HUES6 (cell line): ENCODE measurements at regions not wholly inside any gene's neighbourhood (a gene's known extent, or its start where the extent isn't known, plus 50 kb on each side); places are given as distances from the start of the nearest gene placed in this dataset.
"Not testable (repeated sequence)": the region's sequence is repeated elsewhere in the genome, so short reads cannot be mapped to it uniquely, and the experiment has no call there.

Source experiments
- H3K27ac ChIP-seq: 2 replicates; pipeline ENCODE4 v1.7.0; 2013; ENCODE audit warnings: low read depth, mild to moderate bottlenecking, low read length, inconsistent platforms
- H3K27me3 ChIP-seq: 2 replicates; pipeline ENCODE4 v1.6.1; 2013; ENCODE audit warnings: low read length; ENCODE audit not compliant: control insufficient read depth, insufficient read depth
- H3K36me3 ChIP-seq: 2 replicates; pipeline ENCODE4 v1.6.1; 2013; ENCODE audit warnings: low read length; ENCODE audit not compliant: control insufficient read depth, insufficient read depth
- H3K4me1 ChIP-seq: 2 replicates; pipeline ENCODE4 v1.6.1; 2013; ENCODE audit warnings: low read length; ENCODE audit not compliant: control insufficient read depth, insufficient read depth
- H3K4me3 ChIP-seq: 2 replicates; pipeline ENCODE4 v1.5.1; 2013; ENCODE audit warnings: low read depth, low read length
- H3K9ac ChIP-seq: one replicate; pipeline ENCODE4 v1.6.1; 2013; ENCODE audit warnings: mild to moderate bottlenecking, low read length
- H3K9me3 ChIP-seq: 2 replicates; pipeline ENCODE4 v1.6.1; 2013; ENCODE audit warnings: low read depth, low read length; ENCODE audit not compliant: control insufficient read depth, insufficient read depth

DNA sequence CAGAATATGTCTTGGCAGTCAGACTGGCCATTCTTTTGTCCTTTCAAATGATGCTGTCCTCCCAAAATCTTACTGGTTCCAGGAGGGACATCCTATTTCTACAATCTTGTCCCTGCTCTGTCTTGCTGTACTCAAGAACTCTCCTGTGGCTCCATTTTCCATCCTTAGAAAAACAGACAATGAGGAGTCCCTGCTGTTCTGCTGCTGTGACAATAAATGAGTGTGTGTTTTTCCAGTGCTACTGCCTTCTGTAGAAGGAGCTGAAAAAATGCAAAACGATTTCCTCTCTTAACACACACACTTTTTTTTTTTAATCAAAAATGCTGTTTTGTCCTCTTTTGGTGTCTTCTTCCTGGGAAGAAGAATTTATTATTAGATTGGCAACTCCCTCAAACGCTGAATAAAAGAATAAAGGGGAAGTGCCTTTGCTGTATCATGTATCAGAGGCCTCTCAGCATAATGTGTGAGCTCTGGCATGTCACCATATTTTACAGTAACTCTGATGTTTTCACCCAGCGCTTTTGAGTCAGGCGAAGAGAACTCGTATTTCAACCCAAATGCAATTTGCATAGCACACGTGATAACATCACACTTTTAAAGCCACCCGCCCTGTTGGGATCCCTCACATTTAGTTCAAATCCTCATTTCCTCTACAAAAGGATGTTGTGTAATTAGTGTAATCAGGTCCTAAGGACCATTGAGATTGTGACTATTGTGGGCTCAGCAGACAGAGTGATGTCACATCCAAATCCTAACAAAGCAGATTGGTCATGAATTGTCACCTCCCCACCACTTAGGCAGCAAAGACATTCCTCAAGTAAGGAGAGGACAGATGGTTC, 496.0 kb upstream of the LARGE1 start:
- Histone ChIP-seq H3K9ac (no peak overlapping the region), H3K27ac (no peak overlapping the region), H3K27me3 (no peaks in the 10 kb centered on the region), H3K4me3 (no peak overlapping the region), H3K36me3 (no peaks in the 10 kb centered on the region), H3K9me3 (peaks cover 3% of the 10 kb centered on the region; the same call in 1 of the 2 replicates), H3K4me1 (peaks cover 5% of the 10 kb centered on the region; the same call in 1 of the 2 replicates)

DNA sequence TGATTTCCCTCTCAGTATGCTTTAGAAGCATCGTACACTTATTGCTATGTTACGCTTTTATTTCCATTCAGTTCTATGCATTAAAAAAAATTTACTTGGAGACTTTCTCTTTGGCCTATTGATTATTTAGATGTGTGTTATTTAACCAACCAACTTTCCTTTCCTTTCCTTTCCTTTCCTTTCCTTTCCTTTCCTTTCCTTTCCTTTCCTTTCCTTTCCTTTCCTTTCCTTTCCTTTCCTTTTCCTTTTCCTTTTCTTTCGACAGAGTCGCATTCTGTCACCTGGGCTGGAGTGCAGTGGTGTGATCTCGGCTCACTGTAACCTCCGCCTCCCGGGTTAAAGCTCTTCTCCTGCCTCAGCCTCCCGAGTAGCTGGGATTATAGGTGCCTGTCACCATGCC, 502.7 kb upstream of the LARGE1 start:
- H3K4me1 ChIP-seq, H3K9ac ChIP-seq, H3K4me3 ChIP-seq, H3K9me3 ChIP-seq, H3K27me3 ChIP-seq, H3K36me3 ChIP-seq, H3K27ac ChIP-seq: not testable (repeated sequence)

DNA sequence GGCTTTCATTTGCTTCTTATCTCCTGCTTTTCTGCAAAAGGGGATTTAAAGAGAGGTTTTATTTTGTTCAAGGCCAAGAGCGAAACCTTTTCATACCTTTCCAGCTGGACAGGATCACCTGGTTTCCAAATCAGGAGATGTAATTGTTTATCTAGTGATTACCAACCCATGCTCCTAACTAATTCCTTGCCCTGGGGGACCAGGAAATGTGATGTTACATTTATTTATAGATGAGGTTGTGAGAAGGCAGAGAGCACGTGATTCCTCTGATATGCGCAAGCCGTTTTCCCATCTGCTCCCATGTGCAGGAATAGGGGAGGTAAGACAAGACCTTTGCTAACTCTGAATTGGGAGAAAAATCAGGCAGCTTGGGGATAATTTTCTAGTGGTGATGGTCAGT, 507.2 kb upstream of the LARGE1 start:
- Histone ChIP-seq H3K27ac (no peak overlapping the region), H3K9ac (no peak overlapping the region), H3K4me1 (no peaks in the 10 kb centered on the region), H3K9me3 (no peaks in the 10 kb centered on the region), H3K27me3 (no peaks in the 10 kb centered on the region), H3K4me3 (no peak overlapping the region), H3K36me3 (no peaks in the 10 kb centered on the region)

DNA sequence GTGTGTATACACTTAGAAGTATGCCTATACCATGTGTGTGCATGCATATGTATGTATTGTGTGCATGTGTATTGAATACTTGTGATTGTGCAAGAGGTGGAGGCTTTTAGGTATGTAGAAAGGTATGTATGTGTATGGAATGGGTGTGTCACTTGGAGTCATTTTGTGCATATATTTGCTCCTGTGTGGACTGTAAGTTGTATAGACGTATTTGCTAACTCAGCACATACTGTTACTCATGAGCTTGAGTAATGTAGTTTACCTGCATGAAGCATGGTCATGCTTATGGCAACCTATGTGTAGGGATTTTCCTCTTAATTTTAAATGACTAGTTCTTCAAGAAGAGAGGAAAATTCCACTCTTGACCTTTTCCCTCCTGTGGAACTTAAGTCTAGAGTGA, 507.6 kb upstream of the LARGE1 start:
- H3K36me3 ChIP-seq = no peaks in the 10 kb centered on the region
- H3K4me3 ChIP-seq = no peak overlapping the region
- no peaks in the 10 kb centered on the region for H3K27me3 ChIP-seq
- no peak overlapping the region for H3K9ac ChIP-seq
- H3K9me3 ChIP-seq = no peaks in the 10 kb centered on the region
- no peak overlapping the region for H3K27ac ChIP-seq
- no peaks in the 10 kb centered on the region for H3K4me1 ChIP-seq

DNA sequence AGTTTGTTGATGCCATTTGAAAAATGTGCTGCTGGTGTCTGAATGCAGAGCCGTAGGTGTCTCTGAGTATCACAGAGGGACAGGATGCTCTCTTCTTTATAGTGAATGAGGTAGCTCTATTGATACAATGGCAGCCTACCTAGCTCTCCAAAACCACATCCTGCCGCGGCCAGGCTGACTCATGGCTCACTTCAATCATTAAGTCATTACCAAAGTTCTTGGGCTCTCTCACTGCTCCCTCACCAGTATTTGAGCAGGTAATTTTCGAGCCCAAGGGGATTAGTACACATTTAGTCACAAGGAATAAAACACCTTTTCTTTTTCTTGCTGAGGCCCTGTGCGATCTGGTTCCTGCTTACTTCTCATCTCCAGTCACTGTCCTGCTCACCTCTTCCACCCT, 509.0 kb upstream of the LARGE1 start:
- no peak overlapping the region for H3K27ac ChIP-seq

DNA sequence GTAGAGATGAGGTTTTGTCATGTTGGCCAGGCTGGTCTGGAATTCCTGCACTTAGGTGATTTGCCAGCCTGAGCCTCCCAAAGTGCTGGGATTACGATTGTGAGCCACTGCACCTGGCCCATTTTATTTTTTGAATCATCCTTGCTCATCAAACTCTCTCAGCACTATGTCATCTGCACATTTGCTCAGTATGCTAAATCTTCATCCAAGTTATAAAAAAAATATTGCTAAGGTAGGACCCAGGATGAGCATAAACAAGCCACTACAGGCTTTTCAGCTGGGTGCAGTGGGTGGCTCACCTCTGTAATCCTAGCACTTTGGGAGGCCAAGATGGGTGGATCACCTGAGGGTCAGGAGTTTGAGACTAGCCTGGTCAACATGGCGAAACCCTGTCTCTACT, 510.1 kb upstream of the LARGE1 start:
- no peaks in the 10 kb centered on the region for H3K9me3 ChIP-seq
- H3K4me1 ChIP-seq = no peaks in the 10 kb centered on the region
- no peak overlapping the region for H3K9ac ChIP-seq
- no peak overlapping the region for H3K27ac ChIP-seq
- no peaks in the 10 kb centered on the region for H3K36me3 ChIP-seq
- H3K4me3 ChIP-seq = no peak overlapping the region
- H3K27me3 ChIP-seq = peaks cover 3% of the 10 kb centered on the region; the same call in 1 of the 2 replicates

More for the DNA sequence above, 509.0 kb upstream of the LARGE1 start:
- Histone ChIP-seq H3K36me3 (no peaks in the 10 kb centered on the region), H3K9ac (no peak overlapping the region), H3K27me3 (peaks cover 3% of the 10 kb centered on the region; the same call in 1 of the 2 replicates), H3K4me1 (no peaks in the 10 kb centered on the region), H3K4me3 (no peak overlapping the region), H3K9me3 (no peaks in the 10 kb centered on the region)

DNA sequence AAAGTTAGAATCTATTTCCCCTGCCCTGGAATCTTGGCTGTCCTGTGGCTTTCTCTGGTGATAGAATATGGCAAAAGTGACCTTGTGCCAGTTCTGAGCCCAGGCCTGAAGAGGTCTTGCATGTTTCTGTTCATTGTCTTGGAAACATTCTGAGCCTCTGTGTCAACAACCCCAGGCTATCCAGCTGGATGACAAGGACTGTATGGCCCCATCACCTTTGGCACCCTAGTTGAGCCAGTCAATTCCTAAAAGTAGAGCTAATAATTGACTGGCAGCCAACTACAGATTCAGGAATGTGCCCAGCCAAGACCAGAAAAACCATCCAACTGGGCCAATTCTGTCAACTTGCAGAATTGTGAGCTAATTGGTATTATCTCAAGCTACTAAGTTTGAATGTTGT, 514.1 kb upstream of the LARGE1 start:
- Histone ChIP-seq H3K4me1 (no peaks in the 10 kb centered on the region), H3K27ac (no peak overlapping the region), H3K9me3 (no peaks in the 10 kb centered on the region), H3K36me3 (no peaks in the 10 kb centered on the region), H3K9ac (no peak overlapping the region), H3K4me3 (no peak overlapping the region), H3K27me3 (peaks cover 3% of the 10 kb centered on the region; the same call in 1 of the 2 replicates)

DNA sequence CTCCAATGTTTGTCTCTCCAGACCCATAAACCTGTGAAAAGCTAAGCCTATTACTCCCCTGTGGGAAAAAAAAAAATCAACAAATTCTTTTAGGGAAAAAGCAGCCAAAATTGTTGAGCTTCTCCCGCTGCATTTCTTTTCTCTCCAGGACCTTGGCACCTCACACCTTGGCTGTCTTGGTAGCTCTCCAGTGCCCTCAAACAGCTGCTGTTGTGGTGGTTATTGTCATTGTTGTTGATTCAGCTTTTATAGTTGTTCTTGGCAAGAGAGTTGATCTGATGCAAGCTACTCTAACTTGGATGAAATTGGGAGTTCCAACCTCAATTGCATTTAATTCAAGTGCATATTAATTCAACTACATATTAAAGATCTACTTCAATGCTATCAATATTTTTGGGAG, 516.9 kb upstream of the LARGE1 start:
- Histone ChIP-seq H3K27ac (no peak overlapping the region), H3K4me1 (no peaks in the 10 kb centered on the region), H3K9me3 (no peaks in the 10 kb centered on the region), H3K9ac (no peak overlapping the region), H3K27me3 (peaks cover 3% of the 10 kb centered on the region; the same call in 1 of the 2 replicates), H3K4me3 (no peak overlapping the region), H3K36me3 (no peaks in the 10 kb centered on the region)

DNA sequence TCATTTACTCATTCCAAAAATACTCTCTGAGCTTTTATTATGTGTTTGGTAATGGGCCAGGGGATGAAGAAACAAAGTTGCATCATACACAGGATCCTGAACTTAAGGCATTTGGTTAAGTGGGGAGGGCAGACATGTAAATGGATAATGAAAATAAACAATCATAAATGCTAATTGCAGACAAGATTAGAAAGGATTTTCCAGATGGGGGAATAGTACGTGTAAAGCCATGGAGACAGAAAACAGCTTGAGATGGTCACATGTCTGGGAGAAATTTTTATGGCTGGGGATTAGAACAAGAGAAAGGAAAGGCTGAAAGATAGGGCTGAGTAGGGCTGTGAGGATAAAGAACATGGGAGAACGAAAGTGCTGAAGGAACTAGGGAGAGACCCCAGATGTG, 534.3 kb upstream of the LARGE1 start:
- Histone ChIP-seq H3K4me1 (no peaks in the 10 kb centered on the region), H3K27ac (no peak overlapping the region), H3K9me3 (no peaks in the 10 kb centered on the region; the same call in 1 of the 2 replicates), H3K9ac (no peak overlapping the region), H3K36me3 (no peaks in the 10 kb centered on the region), H3K27me3 (no peaks in the 10 kb centered on the region), H3K4me3 (no peak overlapping the region)

DNA sequence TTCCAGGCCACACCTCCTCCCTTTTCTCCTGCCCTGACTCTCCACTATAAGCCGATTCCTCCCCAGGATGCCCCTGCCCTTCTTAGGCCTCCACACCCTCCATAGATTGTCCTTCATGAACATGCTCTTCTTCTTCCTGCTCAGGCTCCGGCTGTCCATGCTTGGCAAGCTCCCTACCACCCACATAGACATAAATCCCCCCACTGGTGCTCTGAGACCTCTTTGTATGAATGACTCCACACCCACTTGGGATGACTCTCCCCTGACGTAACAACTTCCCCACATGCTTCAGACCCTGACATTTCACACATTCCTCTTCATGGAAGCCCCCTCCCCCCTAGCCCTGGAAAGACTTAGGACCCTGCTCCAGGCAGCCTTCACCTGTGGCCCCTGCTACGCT, 542.5 kb upstream of the LARGE1 start:
- Histone ChIP-seq H3K27ac (no peak overlapping the region), H3K4me1 (no peaks in the 10 kb centered on the region), H3K9me3 (no peaks in the 10 kb centered on the region), H3K36me3 (no peaks in the 10 kb centered on the region), H3K27me3 (no peaks in the 10 kb centered on the region), H3K9ac (no peak overlapping the region), H3K4me3 (no peak overlapping the region)

DNA sequence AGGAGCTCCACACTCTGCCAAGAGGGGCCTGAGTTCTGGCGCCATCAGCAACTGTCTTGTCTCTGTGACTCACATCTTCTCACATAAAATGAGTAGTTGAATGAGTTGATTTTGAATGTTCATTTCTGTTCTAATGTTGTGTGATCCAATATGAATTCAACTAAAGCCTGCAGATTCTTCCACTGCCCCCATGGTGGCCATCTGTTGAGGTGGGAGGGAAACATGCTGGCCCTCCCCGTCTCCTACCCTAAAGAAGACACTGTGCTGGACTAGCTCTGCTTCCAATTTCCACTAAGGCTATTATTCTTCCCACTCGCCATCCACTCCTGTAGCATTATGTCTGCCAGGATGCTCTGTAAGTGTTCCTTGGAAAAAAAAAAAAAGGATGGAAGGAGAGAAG, 555.6 kb upstream of the LARGE1 start:
- Histone ChIP-seq H3K36me3 (no peaks in the 10 kb centered on the region), H3K27me3 (no peaks in the 10 kb centered on the region), H3K9ac (no peak overlapping the region), H3K9me3 (peaks cover 3% of the 10 kb centered on the region), H3K4me1 (no peaks in the 10 kb centered on the region), H3K4me3 (no peak overlapping the region), H3K27ac (no peak overlapping the region)
